Right hindlimb (tissue), 1 donor: ENCODE measurements at regions not wholly inside any gene's neighbourhood (a gene's known extent, or its start where the extent isn't known, plus 50 kb on each side); places are given as distances from the start of the nearest gene placed in this dataset.

Experiments used
- DNase-seq: peaks from one replicate; pipeline ENCODE4 v3.0.0-alpha.2; 2018

GRCh38 chr2:144211065-144211464 is 308.9 kb downstream of the ZEB2 start:
- DNase-seq = no peak

DNA sequence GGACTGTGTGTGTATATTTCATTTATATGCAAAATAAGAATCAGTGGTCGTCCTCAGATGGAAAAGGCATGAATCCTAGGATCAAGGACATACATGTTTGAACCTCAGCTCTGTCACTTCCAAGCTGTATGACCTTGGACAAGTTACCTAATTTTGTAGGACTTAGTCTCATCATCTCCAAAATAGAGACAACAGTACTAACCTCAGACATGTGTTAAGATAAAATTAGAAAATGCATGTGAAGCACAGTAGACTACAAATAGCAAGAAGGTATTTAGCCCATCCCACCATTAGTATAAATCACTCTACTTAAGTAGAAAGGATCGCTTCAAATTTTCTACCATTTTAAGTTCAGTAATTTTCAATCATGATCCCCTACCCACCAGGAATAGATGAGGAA is 309.8 kb downstream of the ZEB2 start:
- DNase-seq = no peak

DNA sequence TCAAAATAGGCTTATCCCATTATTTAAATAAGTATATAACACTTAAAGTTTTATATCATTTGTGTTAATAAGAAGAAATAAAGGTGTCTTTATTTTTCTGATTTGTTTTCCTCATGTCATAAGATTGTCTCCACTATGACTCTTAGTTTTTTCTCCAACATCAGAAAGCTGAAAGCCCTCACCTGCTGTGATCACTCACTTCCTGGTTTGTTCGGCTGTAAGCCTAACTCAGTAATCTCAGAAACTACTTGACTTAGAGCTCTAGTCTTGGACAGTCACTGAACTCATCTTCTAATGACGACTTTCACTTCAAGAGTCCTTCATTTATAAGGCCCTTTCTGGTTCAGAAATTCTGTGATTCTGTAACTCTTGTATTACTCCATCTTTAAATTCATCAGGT is 311.0 kb downstream of the ZEB2 start:
- DNase-seq = no peak

- no peak for DNase-seq
Observed at GRCh38 chr2:144206019-144206418, 313.9 kb downstream of the ZEB2 start.

DNA sequence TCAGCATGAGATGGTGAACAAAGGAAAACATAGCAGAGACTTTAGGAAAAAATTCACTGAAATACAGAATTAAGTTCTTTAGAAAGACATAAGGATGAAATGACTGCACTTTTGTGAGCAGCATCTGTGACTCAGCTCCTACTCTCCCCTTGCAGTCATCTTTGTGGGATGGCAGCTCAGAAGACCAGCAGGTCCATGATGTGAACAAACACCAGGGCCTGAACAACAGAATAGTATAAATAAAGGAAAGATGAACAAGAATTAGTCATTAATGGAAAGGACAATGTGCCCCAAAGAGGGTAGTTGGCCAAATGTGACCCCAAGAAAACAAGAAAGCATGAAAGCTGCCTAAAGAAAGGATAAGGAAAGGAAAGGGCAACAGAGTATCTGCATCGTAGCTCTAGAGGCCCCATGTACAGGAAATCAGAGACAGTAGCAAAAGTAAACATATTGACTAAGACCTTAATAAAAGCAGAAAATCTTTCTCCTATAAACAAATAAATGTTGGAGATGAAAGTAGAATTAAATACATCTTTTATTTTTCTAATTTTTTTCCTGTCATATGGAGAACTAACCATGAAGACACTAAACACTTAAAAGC is 318.0 kb downstream of the ZEB2 start:
- no peak for DNase-seq

- DNase-seq = no peak
Observed at GRCh38 chr2:144201126-144201525, 318.8 kb downstream of the ZEB2 start.

GRCh38 chr2:144198116-144198515 is 321.8 kb downstream of the ZEB2 start:
- DNase-seq = no peak

DNA sequence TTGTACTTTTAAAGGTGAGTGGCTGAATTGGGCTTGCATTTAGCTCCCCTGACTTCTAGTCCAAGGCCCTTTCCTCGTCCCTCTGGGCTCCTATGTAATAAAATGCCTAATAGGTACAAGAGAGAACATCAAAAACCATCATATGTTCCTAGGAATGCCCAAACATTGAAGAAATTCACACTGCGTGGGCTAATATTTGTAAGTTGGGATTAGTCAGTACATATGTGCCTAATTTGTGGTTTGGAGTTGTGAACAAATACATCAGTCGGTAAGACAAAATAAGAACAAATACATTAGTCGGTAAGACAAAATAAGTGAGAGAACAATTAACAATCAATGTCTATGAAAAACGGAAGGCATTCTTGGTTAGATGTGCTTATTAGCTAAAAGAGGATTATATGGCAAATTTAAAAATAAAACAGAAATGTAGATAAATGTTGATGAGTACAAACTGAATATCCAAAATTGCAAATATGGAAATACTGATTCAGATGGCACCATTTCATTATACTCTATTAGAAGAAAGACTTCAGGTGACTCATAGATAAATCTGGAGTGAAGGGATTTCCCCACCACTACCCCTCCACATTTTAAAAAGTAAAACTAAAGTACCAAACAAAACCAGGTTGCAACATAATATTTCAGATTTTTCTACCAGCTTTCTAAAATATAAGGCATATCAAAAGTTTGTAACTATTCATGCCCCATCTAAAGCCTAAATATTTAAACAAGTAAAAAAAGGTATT is 325.4 kb downstream of the ZEB2 start:
- DNase-seq = no peak

DNA sequence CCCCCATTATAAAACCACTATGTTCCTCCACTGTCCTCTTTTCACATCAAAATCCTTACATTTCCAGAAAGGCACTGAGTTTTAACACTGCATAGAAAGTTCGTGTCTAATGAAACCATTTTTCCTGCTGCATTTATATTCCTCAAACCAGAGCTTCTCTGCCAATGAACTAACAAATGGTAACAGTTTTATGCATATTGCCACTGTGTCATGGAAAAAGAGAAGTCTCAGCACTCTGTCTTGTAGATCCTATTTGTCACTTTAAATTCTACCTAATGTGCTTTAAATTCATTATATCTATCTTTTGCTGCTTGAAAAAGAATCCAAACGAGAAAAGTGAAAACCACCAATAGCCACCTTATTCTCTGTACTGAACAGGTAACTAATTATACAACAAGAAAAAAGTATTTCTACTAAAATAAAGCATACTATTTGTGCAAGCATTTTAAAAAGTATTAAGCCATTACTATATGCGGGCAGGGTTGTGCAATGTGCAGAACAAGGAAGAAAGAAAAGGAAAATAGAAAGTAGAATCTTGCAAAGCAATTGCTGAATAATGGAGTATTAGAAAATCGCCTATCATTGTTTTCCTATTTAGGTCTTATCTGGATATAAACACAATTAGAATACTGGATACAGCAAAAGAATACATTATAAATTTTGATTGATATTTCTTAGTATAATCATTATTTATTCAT is 328.9 kb downstream of the ZEB2 start:
- no peak for DNase-seq

DNA sequence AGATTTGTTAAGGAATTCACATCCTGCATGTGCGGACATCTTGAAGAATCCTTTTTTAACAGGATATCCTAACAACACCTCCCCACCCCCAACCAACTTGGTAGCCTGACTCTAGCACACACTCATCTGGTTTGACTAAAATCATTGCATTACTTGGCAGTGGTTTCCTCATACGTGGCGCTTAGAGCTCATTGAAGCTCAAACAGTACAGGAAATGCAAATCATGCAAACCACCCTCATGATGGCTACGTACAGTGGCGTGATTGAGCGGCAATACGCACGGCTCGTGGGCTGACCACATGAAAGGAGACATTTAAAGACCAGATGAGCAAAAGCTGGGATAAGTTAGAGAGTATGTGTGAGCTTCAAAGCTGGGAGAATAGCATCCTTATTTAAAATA is 336.2 kb downstream of the ZEB2 start:
- no peak for DNase-seq

DNA sequence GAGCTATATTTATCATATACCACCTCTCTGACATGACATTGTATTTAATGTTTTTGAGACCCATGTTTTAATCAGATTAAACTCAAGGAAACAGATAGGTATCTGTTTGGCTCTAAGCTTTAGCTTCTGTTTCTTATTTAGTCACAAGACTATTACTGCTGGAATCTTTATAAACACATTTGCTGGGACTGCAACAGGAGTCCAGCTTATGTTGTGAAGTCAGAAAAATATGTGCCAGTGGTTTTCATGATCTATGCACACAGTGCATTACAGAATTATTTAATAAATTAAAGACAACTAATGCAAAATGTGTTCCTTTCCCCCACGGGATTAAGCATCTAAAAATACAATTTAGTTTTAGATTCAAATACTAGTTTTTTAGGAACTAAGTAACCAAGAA is 338.9 kb downstream of the ZEB2 start:
- DNase-seq = no peak

DNA sequence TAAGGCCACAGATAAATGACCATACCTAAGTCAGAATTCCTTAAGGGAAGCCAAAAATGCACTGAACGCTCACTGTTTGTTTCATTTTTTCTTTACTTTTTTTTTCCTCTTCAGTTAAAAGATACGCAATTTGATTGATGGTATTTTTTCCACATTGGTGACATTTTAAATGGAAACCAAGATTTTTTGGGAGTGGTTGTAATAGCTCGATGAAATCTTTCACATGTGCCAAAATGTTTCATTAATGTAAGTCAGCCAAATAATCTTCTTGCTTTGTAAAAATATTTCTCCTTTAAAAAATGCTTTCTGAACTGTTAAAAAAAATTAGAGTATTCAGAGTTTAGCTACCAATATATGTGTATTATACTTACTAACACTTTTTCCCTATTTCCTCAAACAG is 339.8 kb downstream of the ZEB2 start:
- no peak for DNase-seq

DNA sequence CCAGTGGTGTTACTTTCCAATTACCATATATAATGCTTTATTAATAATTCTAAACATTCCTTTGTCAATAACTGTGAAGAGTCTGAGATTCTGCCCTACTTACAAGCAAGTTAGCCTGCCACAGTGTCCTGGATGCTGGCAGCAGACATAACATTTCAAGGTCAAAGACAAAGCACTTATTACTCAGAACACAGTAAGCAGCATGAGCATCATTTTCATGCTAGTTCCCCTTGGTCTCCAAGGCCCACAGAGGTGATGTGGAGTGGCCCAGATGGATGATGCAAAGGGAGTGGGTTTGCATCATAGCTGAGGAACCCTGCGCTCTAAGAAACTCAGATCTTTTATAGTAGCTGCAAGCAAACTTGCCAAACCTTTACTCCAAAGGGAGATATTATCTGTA is 349.7 kb downstream of the ZEB2 start:
- DNase-seq = no peak

- no peak for DNase-seq
Observed at GRCh38 chr2:144166743-144167142, 353.2 kb downstream of the ZEB2 start.

GRCh38 chr2:144165599-144166250 is 354.2 kb downstream of the ZEB2 start:
- no peak for DNase-seq

GRCh38 chr2:144163592-144163991 is 356.3 kb downstream of the ZEB2 start:
- no peak for DNase-seq

GRCh38 chr2:144162652-144163051 is 357.3 kb downstream of the ZEB2 start:
- DNase-seq = no peak

DNA sequence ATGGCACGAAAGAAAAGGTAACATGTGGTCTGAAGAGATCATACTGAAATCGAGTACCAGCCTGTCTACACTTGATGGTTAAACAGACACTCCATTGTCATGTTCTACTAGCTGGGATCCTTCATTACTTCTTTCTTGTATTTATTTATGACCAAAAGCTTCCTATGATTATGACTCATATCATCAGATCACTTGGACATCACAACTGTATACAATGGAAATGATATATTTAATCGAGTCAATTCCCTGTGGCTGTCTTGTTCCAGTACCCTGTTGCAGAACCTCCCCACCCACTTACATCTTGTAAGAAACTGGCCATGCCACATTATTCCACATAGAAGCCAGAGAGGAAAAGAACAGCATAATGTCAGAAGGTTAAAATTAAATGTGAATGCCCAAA is 358.9 kb downstream of the ZEB2 start:
- no peak for DNase-seq

DNA sequence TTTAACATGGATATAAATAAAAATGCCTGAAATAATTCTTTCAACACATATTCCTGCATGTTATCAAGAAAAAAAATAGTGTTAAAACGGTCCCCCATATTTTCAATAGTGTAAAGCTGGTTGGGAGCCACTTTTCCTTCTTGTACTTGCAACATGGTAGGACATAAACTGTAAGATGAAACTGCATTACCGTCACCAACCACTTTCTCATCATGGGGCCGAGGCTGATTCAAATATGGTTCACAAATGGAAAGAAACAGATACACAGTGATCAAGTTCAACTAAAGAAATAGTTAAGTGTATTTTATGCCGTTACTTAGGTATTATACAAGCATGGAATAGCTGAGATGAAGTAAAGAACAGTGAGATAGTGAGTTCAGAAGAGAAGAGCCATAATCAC is 360.7 kb downstream of the ZEB2 start:
- no peak for DNase-seq

DNA sequence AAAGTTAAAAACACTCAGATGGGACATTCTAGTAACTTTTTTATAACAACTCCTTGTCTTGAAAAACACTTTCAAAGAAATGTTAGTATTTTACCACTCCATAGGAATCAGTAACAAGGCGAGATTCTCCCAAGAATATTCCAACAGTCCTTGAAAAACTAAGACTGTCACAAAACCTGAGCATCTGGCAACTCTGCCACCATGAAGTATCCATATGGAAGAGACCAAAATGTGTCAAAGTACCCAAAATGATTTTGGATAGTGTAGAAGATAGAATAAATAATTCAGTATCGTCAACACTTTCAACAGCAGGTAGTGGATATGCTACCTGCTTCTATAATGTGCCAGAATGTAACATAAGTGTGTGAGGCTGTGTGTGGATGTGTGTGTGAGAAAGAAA is 361.8 kb downstream of the ZEB2 start:
- DNase-seq = no peak

GRCh38 chr2:144156736-144157640 is 362.9 kb downstream of the ZEB2 start:
- DNase-seq = no peak

- no peak for DNase-seq
Observed at GRCh38 chr2:144154205-144154604, 365.7 kb downstream of the ZEB2 start.

DNA sequence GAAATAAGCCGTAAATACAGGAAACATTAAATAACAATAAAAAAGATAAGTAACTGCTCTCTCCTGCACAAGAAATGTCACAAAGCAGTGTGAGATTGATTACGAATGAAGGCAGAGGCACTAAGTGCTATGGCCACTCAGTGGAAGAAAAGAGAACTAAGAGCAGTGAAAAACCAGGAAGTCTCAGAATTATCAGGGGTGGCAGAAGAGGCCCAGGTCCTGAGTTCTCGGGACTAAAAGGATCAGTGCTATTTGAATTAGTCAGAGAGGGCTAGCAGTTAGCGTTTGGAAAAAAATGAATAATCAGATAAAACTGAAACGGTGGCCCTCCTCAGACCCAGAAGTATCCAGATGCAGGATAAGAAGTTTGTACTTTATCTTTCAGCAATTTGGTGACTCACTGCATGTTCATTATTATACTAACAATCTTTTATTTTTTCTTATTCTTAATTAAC is 367.1 kb downstream of the ZEB2 start:
- DNase-seq = no peak
